ENCODE measurements at regions not wholly inside any gene's neighbourhood (a gene's known extent, or its start where the extent isn't known, plus 50 kb on each side); places are given as distances from the start of the nearest gene placed in this dataset.

GRCh38 chr15:46918462-46919140, 798.7 kb upstream of the SEMA6D start:
- H3K4me3 ChIP-seq (ENCODE audit: low read length) = no peak overlapping the region
- DNase-seq (ENCODE audit: low read depth) = no peak
- TF ChIP-seq CTCF (conservative IDR thresholded peaks at IDR 0.05; ENCODE audit: low read length) = no peak

GRCh38 chr15:46921891-46922290, 795.4 kb upstream of the SEMA6D start:
- DNase-seq (ENCODE audit: low read depth) = no peak
- no peak overlapping the region for H3K4me3 ChIP-seq (ENCODE audit: low read length)
- no peak for TF ChIP-seq CTCF (conservative IDR thresholded peaks at IDR 0.05; ENCODE audit: low read length)

- TF ChIP-seq CTCF (conservative IDR thresholded peaks at IDR 0.05; ENCODE audit: low read length) = no peak
- H3K4me3 ChIP-seq (ENCODE audit: low read length) = no peak overlapping the region
Observed at GRCh38 chr15:46930426-46930825, 786.9 kb upstream of the SEMA6D start.

GRCh38 chr15:46933332-46933731, 784.0 kb upstream of the SEMA6D start:
- no peak overlapping the region for H3K4me3 ChIP-seq (ENCODE audit: low read length)
- no peak for DNase-seq (ENCODE audit: low read depth)
- no peak for TF ChIP-seq CTCF (conservative IDR thresholded peaks at IDR 0.05; ENCODE audit: low read length)

More at GRCh38 chr15:46930426-46930825, 786.9 kb upstream of the SEMA6D start:
- DNase-seq (ENCODE audit: low read depth) = no peak

GRCh38 chr15:46934851-46935250, 782.5 kb upstream of the SEMA6D start:
- no peak for DNase-seq (ENCODE audit: low read depth)
- no peak for TF ChIP-seq CTCF (conservative IDR thresholded peaks at IDR 0.05; ENCODE audit: low read length)
- H3K4me3 ChIP-seq (ENCODE audit: low read length) = no peak overlapping the region

- no peak for TF ChIP-seq CTCF (conservative IDR thresholded peaks at IDR 0.05; ENCODE audit: low read length)
- DNase-seq (ENCODE audit: low read depth) = no peak
- no peak overlapping the region for H3K4me3 ChIP-seq (ENCODE audit: low read length)
Observed at GRCh38 chr15:46938169-46938568, 779.1 kb upstream of the SEMA6D start.

GRCh38 chr15:46941241-46941640, 776.1 kb upstream of the SEMA6D start:
- no peak for DNase-seq (ENCODE audit: low read depth)
- no peak overlapping the region for H3K4me3 ChIP-seq (ENCODE audit: low read length)
- no peak for TF ChIP-seq CTCF (conservative IDR thresholded peaks at IDR 0.05; ENCODE audit: low read length)
